ENCODE measurements at regions not wholly inside any gene's neighbourhood (a gene's known extent, or its start where the extent isn't known, plus 50 kb on each side); places are given as distances from the start of the nearest gene placed in this dataset.

- intact Hi-C loops (cut with DNase I; ENCODE audit: low total_unique reads): no loop called here
- 66 to 81% methylated on average over 1 of the region's 1 CpG for WGBS, 2 donors
- no peak for DNase-seq (ENCODE audit: low spot score in 2 of 2)
- no peak overlapping the region for H3K4me3 ChIP-seq (ENCODE audit: low read depth, poor library complexity, severe bottlenecking)
- TF ChIP-seq POLR2A (IDR thresholded peaks at IDR 0.05) (no peak), CTCF (IDR thresholded peaks at IDR 0.05) (no peak)
These were observed 401.7 kb downstream of the EPHA7 start for GRCh38 chr6:93017626-93018025.

- 57 to 73% methylated on average over 2 of the region's 2 CpGs for WGBS, 2 donors
- DNase-seq (ENCODE audit: low spot score in 2 of 2): no peak
- TF ChIP-seq POLR2A (IDR thresholded peaks at IDR 0.05): no peak
- no peak for TF ChIP-seq CTCF (IDR thresholded peaks at IDR 0.05)
- no peak overlapping the region for H3K4me3 ChIP-seq (ENCODE audit: low read depth, poor library complexity, severe bottlenecking)
- intact Hi-C loops (cut with DNase I; ENCODE audit: low total_unique reads): no loop called here
These were observed 402.1 kb downstream of the EPHA7 start for GRCh38 chr6:93017213-93017612.

- no peak for TF ChIP-seq POLR2A (IDR thresholded peaks at IDR 0.05)
- WGBS, 2 donors: 52 to 54% methylated on average over 2 of the region's 2 CpGs
- intact Hi-C loops (cut with DNase I; ENCODE audit: low total_unique reads): no loop called here
- H3K4me3 ChIP-seq (ENCODE audit: low read depth, poor library complexity, severe bottlenecking): no peak overlapping the region
- no peak for DNase-seq (ENCODE audit: low spot score in 2 of 2)
These were observed 406.3 kb downstream of the EPHA7 start for GRCh38 chr6:93013054-93013453.

- no peak for DNase-seq (ENCODE audit: low spot score in 2 of 2)
- intact Hi-C loops (cut with DNase I; ENCODE audit: low total_unique reads): no loop called here
These were observed 411.0 kb downstream of the EPHA7 start for GRCh38 chr6:93008375-93008774.

GRCh38 chr6:92989656-92990055 is 429.7 kb downstream of the EPHA7 start:
- WGBS, 2 donors: 57% methylated on average over 3 of the region's 3 CpGs
- no peak for TF ChIP-seq POLR2A (IDR thresholded peaks at IDR 0.05)
- no peak for TF ChIP-seq CTCF (IDR thresholded peaks at IDR 0.05)
- DNase-seq (ENCODE audit: low spot score in 2 of 2): no peak
- intact Hi-C loops (cut with DNase I; ENCODE audit: low total_unique reads): no loop called here
- H3K4me3 ChIP-seq (ENCODE audit: low read depth, poor library complexity, severe bottlenecking): no peak overlapping the region

More at GRCh38 chr6:93008375-93008774, 411.0 kb downstream of the EPHA7 start:
- no peak overlapping the region for H3K4me3 ChIP-seq (ENCODE audit: low read depth, poor library complexity, severe bottlenecking)
- TF ChIP-seq POLR2A (IDR thresholded peaks at IDR 0.05) (no peak), CTCF (IDR thresholded peaks at IDR 0.05) (no peak)

- no peak for DNase-seq (ENCODE audit: low spot score in 2 of 2)
- 78 to 85% methylated on average over 2 of the region's 2 CpGs for WGBS, 2 donors
These were observed 440.1 kb downstream of the EPHA7 start for GRCh38 chr6:92979281-92979680.

More at GRCh38 chr6:92979281-92979680, 440.1 kb downstream of the EPHA7 start:
- no peak overlapping the region for H3K4me3 ChIP-seq (ENCODE audit: low read depth, poor library complexity, severe bottlenecking)
- TF ChIP-seq POLR2A (IDR thresholded peaks at IDR 0.05): no peak
- TF ChIP-seq CTCF (IDR thresholded peaks at IDR 0.05): no peak
- intact Hi-C loops (cut with DNase I; ENCODE audit: low total_unique reads): no loop called here
